ENCODE measurements at regions not wholly inside any gene's neighbourhood (a gene's known extent, or its start where the extent isn't known, plus 50 kb on each side); places are given as distances from the start of the nearest gene placed in this dataset.

DNA sequence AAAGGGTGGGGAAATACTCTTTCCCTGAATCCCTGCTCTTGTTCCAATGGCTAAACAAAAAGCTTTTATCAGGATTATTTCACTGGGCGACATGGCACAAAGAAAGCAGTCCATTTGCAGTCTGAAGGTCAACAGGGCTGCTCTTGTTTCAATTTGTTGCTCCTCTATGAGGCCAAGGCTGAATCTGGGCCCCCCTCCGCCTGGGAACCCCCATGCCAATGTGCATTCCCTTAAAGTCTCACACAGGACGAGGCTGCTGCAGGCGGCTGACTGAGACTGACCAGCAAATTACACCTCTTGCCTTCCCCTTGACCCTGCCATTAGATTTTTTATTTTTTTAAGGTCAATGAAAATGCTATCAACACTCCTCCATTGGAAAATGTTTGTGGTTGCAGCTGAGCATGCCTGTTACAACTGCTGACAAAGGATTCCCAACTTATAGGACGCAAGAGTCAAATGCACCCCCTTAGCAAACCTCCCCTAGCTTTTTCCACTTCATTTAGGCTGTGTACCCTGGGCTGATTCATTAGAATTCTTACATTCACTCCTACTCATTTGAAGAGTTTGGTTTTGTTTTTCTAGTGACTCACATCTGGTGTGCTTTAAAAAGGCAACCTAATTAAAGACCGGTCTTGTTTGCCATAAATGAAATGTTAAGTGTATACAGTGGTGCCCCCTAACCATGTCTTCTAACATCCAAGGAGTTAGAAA, 60.8 kb upstream of the ARHGEF3 start:
- DNase-seq: no peak

- DNase-seq: no peak
Observed at GRCh38 chr3:56861511-56861910, 59.8 kb upstream of the ARHGEF3 start.

DNA sequence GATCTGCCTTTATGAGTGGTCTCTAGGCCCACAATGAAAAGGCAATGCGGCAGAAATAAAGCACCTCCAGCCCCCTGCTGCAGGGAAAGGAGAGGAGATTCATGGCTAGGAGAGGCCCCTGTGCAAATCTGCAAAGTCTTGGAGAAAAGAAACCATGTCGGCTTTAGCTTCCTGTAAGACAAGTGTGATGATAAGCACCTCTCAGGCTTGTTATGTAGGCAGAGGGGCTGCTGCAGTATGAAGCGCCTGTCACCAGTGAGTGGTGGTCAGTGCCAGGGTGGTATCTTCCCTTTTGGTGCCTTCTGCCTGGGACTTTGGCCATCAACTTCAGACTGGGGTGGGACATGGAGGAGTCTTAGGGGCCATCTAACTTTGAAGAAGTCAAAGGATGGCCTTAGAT, 59.2 kb upstream of the ARHGEF3 start:
- no peak for DNase-seq

DNA sequence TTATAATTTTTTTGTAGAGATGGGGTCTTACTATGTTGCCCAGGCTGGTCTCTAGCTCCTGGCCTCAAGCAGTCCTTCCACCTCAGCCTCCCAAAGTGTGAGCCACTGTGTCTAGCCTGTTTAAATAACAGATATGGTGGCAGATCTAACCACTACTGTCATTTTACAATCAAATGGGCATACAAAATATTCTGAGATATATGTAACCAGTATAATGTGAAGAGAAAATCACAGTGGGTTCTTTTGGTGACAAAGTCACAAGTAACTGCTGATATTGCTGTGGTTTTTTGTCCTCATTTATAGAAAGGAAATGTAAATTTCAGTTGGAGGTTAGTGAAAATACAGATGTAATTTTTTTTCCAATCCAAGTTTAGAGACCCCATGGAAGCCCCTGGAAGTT, 58.6 kb upstream of the ARHGEF3 start:
- DNase-seq: no peak

GRCh38 chr3:56858331-56858730, 56.6 kb upstream of the ARHGEF3 start:
- no peak for DNase-seq

DNA sequence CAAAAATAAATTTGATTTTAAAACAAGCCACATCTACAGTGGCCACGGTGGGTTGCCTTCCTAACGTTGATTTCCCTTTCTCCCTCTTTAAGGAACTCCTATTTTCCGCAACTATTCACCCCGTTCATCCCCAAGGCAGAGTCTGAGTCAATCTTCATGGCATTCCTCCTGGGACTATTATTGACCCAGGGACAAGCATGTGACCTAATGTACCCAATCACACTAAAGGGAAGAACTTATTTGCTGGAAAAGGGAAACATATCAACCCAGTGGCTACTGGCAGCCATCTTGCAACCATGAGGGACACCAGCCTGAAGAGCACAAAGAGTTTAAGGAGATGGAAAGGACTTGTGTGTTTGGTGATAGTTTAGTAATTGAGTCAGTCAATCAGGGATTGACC, 55.4 kb upstream of the ARHGEF3 start:
- no peak for DNase-seq

DNA sequence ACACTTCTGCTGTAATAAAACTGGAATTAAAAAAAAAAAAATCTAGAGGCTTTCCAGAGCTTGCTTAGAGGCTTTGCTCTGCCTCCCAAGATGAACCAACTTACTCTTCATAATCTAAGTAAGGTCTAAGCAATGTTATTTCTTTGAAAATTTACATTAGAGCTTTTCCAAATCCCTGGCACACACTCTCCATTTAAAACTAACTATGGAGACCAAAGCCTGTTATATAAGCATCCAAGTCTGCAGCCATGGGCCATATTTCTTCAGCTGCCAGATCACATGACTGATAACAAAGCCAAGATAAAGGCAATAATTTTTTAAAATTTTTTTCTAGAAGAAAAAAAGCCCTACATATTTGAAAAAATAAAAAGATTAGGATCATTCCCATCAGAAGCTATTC, 55.0 kb upstream of the ARHGEF3 start:
- no peak for DNase-seq

- DNase-seq: peak; percentile 60 to 71
Observed at GRCh38 chr3:56855856-56856512, 54.2 kb upstream of the ARHGEF3 start.

DNA sequence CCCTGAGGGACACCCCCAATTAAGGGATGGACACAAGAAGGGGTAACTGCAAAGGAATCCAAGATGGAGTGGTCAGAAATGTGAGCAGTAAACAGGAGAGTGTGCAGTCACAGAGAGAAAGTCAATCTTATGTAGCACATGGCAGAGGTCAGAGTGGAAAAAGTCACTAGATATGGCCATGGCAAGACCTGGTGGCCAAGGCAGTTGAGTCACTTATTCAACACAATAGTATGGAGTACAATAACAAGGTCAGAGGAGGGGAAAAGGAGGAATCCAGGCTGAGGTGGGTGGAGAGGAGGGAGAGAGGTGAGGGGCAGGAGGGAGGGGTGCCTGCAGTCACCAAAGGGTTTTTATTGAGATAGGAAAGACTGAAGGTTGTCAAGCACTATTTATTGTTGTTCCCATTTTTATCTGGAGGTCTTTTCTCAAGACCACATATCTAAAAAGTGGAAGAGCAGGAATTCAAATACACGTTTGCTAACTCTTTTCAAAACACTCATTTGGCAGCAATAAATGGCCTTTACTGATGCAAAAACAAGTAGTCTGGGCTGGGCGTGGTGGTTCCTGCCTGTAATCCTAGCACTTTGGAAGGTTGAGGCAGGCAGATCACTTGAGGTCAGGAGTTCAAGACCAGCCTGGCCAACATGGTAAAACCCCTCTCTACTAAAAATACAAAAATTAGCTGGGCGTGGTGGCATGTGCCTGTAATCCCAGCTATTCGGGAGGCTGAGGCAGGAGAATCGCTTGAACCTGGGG, 53.3 kb upstream of the ARHGEF3 start:
- no peak for DNase-seq

DNA sequence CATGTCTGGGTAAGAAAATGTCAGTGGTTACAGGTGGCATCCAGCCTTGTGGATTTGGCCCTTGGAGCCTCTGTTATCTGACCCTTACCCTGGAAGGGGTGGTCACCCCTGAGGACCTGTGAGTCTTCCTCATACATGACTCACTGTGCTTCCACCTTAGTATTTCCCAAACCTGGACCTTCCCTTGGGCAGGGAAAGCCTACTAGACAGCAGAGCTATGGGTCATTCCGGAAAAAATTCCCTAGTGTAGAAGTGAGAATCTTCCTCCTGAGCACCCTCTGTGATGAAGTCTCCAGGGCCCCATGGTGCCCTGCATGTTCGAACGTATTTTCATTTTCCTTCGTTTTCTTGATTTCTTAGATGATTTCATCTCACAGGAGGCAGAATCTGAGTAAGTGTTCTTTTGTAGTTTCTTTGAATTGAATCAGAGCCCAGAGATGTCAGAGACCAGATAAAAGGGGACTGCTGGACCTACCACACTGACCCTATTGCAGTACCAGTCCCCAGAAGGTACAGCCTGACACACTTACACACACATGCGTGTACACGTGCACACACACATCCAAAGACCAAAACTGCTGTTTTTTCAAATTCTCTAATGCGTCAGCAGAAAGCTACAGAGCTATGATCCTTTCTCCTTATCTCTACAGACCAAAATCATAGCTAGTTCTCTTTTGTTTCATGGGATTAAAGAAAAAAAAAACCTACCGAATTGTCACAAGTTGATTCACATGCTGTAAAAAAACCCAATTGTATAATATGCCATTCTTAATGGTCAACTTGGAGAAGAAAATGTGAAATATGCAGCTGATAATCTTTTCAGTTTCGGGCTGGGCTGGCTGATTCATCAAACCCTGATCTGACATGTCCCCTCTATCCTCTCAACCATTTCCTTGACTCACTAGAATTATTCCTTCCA, 50.5 kb upstream of the ARHGEF3 start:
- no peak for DNase-seq
